ENCODE measurements at regions not wholly inside any gene's neighbourhood (a gene's known extent, or its start where the extent isn't known, plus 50 kb on each side); places are given as distances from the start of the nearest gene placed in this dataset.

GRCh38 chr2:150907466-150907865, 354.2 kb downstream of the RBM43 start (continued):
- TF ChIP-seq, protein P1, sequence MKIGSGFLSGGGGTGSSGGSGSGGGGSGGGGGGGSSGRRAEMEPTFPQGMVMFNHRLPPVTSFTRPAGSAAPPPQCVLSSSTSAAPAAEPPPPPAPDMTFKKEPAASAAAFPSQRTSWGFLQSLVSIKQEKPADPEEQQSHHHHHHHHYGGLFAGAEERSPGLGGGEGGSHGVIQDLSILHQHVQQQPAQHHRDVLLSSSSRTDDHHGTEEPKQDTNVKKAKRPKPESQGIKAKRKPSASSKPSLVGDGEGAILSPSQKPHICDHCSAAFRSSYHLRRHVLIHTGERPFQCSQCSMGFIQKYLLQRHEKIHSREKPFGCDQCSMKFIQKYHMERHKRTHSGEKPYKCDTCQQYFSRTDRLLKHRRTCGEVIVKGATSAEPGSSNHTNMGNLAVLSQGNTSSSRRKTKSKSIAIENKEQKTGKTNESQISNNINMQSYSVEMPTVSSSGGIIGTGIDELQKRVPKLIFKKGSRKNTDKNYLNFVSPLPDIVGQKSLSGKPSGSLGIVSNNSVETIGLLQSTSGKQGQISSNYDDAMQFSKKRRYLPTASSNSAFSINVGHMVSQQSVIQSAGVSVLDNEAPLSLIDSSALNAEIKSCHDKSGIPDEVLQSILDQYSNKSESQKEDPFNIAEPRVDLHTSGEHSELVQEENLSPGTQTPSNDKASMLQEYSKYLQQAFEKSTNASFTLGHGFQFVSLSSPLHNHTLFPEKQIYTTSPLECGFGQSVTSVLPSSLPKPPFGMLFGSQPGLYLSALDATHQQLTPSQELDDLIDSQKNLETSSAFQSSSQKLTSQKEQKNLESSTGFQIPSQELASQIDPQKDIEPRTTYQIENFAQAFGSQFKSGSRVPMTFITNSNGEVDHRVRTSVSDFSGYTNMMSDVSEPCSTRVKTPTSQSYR (CRISPR knock-in tag; IDR thresholded peaks at IDR 0.05): no peak
- TF ChIP-seq NR2C2 (CRISPR knock-in tag; IDR thresholded peaks at IDR 0.05): no peak
- TF ChIP-seq ZNF121 (CRISPR knock-in tag; IDR thresholded peaks at IDR 0.05): no peak
- TF ChIP-seq TP53 (CRISPR knock-in tag; IDR thresholded peaks at IDR 0.05): no peak
- TF ChIP-seq GRHL2 (CRISPR knock-in tag; IDR thresholded peaks at IDR 0.05; ENCODE audit: insufficient replicate concordance, severe bottlenecking): no peak
- TF ChIP-seq, protein P2, sequence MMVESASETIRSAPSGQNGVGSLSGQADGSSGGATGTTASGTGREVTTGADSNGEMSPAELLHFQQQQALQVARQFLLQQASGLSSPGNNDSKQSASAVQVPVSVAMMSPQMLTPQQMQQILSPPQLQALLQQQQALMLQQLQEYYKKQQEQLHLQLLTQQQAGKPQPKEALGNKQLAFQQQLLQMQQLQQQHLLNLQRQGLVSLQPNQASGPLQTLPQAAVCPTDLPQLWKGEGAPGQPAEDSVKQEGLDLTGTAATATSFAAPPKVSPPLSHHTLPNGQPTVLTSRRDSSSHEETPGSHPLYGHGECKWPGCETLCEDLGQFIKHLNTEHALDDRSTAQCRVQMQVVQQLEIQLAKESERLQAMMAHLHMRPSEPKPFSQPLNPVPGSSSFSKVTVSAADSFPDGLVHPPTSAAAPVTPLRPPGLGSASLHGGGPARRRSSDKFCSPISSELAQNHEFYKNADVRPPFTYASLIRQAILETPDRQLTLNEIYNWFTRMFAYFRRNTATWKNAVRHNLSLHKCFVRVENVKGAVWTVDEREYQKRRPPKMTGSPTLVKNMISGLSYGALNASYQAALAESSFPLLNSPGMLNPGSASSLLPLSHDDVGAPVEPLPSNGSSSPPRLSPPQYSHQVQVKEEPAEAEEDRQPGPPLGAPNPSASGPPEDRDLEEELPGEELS (CRISPR knock-in tag; IDR thresholded peaks at IDR 0.05): no peak
- TF ChIP-seq JUN (CRISPR knock-in tag; IDR thresholded peaks at IDR 0.05): no peak

GRCh38 chr2:150903461-150903860, 358.2 kb downstream of the RBM43 start:
- POLR2A ChIA-PET: no interaction called here
- DNase-seq (ENCODE audit: low spot score) (no peak), ATAC-seq (no peak)

More at GRCh38 chr2:150903461-150903860, 358.2 kb downstream of the RBM43 start:
- Mint-ChIP-seq H3K4me3 (no peak overlapping the region), H3K4me1 (no peaks in the 10 kb centered on the region), H3K27ac (no peak overlapping the region), H3K36me3 (peaks cover 24% of the 10 kb centered on the region), H3K9me3 (peaks cover 40% of the 10 kb centered on the region), H3K27me3 (ENCODE audit: low read depth) (no peaks in the 10 kb centered on the region)
- TF ChIP-seq FOXP1 (CRISPR knock-in tag; IDR thresholded peaks at IDR 0.05; ENCODE audit: borderline replicate concordance): no peak
- no peak for TF ChIP-seq ZNF263 (CRISPR knock-in tag; IDR thresholded peaks at IDR 0.05; ENCODE audit: low read depth)
- TF ChIP-seq TCF7 (CRISPR knock-in tag; IDR thresholded peaks at IDR 0.05; ENCODE audit: low read depth): no peak
- TF ChIP-seq USF2 (CRISPR knock-in tag; IDR thresholded peaks at IDR 0.05): no peak
- TF ChIP-seq ZNF317 (CRISPR knock-in tag; IDR thresholded peaks at IDR 0.05; ENCODE audit: borderline replicate concordance, low read depth): no peak
- no peak for TF ChIP-seq ZNF121 (CRISPR knock-in tag; IDR thresholded peaks at IDR 0.05)
- TF ChIP-seq GRHL2 (CRISPR knock-in tag; IDR thresholded peaks at IDR 0.05; ENCODE audit: insufficient replicate concordance, severe bottlenecking): no peak
- TF ChIP-seq E2F1 (CRISPR knock-in tag; IDR thresholded peaks at IDR 0.05): no peak
- no peak for TF ChIP-seq NFYB (CRISPR knock-in tag; conservative IDR thresholded peaks at IDR 0.05; ENCODE audit: low read depth)
- no peak for TF ChIP-seq RORB (CRISPR knock-in tag; IDR thresholded peaks at IDR 0.05)
- no peak for TF ChIP-seq SMAD3 (CRISPR knock-in tag; IDR thresholded peaks at IDR 0.05; ENCODE audit: borderline replicate concordance)
- TF ChIP-seq GTF2I (CRISPR knock-in tag; conservative IDR thresholded peaks at IDR 0.05): no peak
- TF ChIP-seq, protein P3, sequence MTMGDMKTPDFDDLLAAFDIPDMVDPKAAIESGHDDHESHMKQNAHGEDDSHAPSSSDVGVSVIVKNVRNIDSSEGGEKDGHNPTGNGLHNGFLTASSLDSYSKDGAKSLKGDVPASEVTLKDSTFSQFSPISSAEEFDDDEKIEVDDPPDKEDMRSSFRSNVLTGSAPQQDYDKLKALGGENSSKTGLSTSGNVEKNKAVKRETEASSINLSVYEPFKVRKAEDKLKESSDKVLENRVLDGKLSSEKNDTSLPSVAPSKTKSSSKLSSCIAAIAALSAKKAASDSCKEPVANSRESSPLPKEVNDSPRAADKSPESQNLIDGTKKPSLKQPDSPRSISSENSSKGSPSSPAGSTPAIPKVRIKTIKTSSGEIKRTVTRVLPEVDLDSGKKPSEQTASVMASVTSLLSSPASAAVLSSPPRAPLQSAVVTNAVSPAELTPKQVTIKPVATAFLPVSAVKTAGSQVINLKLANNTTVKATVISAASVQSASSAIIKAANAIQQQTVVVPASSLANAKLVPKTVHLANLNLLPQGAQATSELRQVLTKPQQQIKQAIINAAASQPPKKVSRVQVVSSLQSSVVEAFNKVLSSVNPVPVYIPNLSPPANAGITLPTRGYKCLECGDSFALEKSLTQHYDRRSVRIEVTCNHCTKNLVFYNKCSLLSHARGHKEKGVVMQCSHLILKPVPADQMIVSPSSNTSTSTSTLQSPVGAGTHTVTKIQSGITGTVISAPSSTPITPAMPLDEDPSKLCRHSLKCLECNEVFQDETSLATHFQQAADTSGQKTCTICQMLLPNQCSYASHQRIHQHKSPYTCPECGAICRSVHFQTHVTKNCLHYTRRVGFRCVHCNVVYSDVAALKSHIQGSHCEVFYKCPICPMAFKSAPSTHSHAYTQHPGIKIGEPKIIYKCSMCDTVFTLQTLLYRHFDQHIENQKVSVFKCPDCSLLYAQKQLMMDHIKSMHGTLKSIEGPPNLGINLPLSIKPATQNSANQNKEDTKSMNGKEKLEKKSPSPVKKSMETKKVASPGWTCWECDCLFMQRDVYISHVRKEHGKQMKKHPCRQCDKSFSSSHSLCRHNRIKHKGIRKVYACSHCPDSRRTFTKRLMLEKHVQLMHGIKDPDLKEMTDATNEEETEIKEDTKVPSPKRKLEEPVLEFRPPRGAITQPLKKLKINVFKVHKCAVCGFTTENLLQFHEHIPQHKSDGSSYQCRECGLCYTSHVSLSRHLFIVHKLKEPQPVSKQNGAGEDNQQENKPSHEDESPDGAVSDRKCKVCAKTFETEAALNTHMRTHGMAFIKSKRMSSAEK (CRISPR knock-in tag; IDR thresholded peaks at IDR 0.05; ENCODE audit: borderline replicate concordance): no peak
- CTCF ChIA-PET: no interaction called here

All from WTC11 (cell line).